Kidney glomerular epithelial cell (primary cell): ENCODE measurements at regions not wholly inside any gene's neighbourhood (a gene's known extent, or its start where the extent isn't known, plus 50 kb on each side); places are given as distances from the start of the nearest gene placed in this dataset.

Experiments used
- DNase-seq: peaks from one replicate; lab custom pipeline; 2025; lab: John Stamatoyannopoulos, UW

DNA sequence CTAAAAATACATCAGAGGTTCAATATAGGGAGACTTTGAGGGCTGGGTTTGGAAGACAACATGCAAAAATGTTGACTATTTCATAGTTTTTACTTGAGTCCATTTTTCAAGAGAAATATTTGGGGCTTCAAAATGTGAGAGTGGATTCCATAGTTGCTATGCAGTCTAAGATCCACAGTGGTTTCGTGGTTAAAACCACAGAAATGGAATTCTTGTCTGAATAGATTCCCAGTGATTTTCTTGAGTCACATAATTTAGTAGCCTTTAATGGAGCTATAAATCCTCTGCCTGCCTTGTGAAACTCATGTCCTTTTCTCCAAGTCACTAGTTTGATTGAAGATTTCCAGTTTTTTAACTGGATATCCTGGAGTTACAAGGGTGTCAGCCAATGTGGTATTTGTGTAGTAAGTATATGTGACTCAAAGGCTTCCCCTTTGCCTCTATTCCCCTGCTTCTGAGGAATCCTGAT is 94.7 kb upstream of the RBMS3 start:
- DNase-seq: peak; percentile 96

DNA sequence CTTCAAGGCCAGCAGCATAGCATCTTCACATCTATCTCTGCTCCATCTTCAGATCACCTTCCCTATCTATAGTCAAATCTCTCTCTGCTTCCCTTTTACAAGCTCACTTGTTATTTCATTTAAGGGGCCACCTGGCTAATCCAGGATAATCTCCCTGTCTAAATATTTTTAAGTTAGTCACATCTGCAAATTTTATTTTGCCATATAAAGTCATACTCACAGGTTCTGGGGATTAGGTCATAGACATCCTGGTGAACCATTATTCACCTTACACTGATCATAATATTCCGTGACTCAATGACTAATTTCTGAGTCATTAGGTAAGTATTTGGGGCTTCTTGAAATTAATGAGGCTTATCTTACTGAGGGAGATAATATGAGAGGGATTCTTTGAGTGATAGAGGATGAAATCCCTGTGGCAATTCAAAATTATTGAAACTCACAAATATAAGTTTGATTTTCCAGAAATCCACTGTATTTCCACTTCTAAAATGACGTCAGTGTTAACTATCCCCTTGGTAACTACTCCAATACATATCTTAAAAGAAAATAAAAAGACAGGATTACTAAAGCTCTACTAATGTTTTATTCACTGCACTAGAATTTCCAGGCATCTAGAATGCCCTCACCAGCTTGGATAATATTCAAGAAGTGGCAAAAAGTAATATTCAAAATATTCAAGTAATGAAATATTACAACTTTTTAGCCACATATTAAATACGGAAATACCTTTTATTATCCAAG is 93.7 kb upstream of the RBMS3 start:
- peak; percentile 97 for DNase-seq

DNA sequence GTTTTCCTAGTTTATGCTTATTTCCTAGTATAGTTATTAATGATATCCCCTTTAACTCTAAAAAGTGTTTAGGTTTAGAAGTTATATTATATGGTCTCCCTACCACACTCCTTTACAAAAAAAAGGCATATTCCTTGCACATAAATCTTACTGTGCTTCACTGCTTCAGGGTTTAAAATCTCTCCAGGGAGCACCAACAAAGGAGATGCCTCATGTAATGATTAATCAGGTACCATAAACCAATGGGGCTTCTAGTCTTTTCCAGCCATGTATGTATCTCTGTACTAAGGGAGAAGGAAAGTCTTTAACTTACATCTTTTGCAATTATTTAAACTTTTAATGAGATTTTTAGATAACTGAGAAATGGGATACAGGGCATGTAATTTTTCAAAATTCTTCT is 91.5 kb upstream of the RBMS3 start:
- DNase-seq: peak; percentile 21

DNA sequence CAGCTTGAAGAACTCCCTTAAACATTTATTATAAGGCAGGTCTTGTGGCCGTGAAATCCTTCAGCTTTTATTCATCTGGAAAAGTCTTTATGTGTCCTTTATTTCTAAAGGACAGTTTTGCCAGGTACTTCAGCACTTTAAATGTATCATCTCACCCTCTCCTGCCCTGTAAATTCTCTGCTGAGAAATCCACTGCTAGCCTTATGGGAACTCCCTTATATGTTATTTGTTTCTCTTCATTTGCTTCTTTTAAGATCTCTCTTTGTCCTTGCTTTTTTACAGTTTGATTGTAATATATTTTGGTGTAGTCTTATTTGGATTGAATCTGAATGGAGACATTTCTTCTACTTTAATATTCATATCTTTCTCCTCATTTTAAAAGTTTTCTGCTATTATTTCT is 86.7 kb upstream of the RBMS3 start:
- no peak for DNase-seq

DNA sequence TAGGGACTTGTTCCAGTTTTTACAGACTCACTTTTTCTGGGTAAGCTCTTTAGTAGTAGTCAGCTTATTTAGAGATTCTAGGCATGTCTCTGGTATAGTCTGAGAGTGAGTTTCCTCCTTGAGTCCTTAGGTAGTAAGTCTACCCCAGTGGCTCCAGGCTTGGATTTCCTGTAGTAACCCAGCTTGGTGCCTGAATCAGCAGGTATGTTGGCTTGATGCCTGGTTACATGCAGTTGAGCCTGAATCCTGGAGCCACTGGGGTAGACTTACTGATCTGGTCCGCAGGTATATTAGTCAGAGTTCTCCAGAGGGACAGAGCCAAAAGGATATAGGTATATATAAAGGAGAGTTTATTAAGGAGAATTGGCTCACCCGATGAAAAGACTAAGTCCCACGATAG is 85.8 kb upstream of the RBMS3 start:
- peak; percentile 5 for DNase-seq

DNA sequence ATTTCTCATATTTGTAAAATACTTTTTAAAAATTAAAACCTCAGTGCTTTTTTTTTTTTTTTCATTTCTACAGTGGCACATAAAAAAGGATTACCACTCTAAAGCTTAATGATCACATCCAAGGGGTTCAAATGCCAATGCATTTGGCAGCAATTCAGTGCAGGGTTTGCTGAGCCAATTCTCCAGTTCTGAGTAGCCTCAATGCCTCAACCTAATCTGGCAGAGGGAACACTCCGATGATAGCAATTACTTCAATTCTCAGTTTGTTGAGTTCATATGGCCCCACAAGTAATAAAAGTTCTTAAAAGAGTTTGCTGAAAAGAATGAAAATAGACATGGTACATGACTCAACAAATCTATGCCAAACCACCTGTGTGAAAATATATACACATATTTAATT is 79.3 kb upstream of the RBMS3 start:
- DNase-seq: no peak

DNA sequence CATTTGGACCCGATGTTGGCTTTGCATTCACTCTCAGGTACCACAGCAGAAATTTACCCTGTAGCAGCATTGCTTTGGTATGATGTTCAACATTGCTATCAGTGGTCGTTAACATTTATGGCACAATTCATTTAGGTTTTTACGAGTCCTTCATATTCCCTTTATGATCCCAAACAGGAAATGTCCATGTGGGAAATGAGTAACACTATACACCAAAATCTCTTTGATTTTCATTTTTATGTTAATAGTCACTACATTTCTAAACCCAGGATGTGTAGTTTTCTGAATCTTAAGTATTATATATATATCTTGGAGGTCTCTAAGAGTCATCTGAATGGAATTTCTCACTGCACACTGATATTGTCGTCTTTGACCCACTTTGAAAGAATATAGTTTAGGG is 78.5 kb upstream of the RBMS3 start:
- no peak for DNase-seq

DNA sequence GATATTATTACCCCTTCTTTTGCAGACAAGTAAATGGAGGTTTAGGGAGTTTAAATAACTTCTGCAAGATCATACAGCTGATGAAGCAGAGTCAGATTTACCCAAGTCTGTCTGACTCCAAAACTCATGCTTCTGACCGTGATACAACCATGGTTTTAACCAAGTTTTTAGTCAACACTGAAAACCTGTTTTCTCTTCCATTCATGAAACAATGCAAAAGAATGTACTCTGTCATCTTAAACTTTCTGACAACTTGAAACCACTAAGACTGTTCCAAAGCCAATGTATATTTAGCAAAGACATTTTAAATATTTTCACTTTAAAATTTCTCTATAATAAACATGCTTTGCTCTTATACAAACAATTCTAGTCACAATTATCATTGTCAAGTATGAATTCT is 77.0 kb upstream of the RBMS3 start:
- no peak for DNase-seq

DNA sequence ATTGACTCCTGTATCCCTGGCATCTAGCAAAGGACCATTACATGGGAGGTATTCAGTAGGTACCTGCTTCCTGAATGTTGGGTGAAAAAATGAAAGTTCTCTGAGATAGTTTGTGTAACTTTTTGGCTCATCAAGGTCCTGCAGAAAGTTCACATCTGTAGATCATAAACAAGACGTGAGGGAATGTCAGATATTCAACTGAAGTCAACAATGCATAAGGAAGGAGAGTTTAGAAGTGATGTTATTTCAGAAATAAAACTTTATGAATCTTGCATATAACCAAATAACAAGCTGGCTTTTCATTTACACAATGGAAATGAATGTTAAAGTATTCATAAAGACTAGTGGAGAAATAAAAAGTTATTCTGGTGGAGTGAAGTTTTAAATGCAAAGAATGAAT is 73.4 kb upstream of the RBMS3 start:
- DNase-seq: no peak

DNA sequence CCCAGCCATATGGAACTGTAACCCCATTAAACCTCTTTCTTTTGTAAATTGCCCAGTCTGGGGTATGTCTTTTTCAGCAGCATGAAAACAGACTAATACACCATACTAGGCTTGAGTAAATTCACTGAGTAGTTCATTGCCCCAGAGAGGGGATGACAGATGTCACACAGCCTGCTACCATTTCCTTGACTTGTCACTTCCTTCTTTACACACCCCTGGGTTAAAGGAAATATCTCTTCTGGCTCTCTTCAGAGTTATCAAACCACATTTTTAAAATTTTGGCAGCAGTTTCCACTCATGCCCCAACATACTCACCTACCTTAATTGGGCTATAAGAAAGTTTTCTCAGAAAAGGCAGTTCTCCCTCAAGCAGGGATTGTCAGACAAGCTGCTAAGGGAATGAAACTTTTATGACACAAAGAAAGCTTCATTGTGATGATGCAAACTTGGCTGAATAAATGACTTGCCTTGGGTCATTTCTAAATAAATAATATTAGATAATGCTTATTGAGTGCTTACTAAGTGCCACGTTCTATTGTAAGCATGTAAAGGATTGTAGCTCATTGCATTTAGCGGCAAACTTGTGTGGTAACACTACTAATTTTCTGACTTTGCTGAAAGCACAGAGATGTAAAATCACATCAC is 68.0 kb upstream of the RBMS3 start:
- DNase-seq: no peak

DNA sequence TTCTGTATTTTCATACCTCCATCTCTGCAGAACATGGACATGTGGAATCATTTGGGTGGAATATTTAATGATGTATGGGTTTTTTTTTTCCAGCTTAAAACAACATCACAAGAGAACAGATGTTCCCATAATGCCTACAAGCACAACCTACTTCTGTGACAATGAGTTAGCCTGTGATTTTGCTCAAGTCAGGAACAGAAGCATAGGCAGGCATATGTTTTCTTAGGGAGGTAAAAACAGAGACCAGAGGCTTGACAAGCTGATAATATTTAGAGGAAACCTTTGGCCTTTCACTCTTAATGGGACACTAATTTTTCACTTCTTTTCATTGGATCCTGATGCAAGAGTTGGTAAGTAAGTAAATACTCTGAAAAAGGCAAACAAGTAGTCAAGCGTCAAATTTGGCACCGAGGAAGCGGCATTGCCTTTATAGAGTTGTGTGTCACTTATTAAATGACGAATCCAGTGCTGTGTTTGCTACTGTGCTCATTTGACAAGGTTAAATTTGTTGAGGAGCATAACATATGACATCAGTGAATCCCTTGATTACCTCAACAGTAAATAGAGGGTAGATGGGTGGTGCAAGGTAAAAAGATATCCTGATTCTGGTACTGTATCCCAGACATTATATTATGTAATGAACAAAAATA is 66.7 kb upstream of the RBMS3 start:
- DNase-seq: no peak

DNA sequence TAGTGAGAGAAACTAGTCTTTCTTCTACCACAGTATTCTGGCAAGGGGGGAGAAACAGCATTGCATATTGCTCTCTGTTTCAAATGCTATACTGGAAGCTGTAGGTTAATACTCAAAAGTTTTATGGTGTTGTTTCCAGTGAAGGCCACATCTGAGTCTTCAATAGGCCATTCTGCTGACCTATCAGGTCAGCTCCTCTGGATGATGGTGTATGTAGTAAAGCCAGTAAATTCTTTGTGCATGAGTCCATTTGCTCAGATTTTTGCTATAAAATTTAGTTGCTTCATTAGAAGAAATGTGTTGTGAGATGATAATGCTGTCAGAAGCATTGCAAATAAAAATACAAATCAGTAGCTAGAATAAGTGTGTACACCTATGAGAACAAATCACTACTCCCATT is 64.9 kb upstream of the RBMS3 start:
- DNase-seq: no peak

DNA sequence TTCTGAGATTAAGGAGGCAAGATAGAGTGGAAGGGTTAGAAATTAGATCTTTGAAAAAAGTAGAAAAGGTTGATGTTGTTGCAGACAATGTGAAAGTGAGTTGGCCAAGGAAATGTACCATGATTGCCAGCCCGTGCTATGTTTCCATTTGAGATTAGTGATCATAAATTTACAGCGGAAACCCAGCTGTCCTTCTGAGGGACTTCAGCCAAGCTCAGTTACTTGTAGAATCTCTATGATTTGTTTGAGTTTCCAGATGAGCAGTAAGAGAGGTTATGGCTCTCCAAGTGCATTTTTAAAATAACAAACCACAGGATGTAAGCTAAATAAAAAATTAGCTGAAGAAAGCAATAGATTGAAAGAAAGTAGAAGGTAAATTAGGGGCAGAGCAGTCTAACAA is 54.2 kb upstream of the RBMS3 start:
- no peak for DNase-seq

DNA sequence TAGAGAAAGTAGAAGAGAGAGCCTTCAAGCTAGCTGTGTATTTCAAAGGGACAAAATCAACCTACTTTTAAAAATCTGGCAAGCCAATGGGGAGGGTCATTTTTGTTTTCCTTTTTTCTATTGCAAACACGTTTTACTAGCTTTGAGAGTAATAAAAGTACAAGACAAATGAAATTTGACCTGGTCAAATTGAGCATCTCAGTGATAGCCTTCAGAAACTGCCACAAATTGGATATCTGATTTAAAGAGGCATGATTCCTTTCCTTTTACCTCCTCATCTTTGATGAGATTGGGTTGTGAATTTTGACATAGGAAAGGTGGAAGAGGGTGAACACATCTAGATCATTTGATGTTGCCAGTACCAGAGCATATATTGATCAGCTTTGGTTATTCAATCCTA is 53.6 kb upstream of the RBMS3 start:
- no peak for DNase-seq
